ENCODE measurements at regions not wholly inside any gene's neighbourhood (a gene's known extent, or its start where the extent isn't known, plus 50 kb on each side); places are given as distances from the start of the nearest gene placed in this dataset.

DNA sequence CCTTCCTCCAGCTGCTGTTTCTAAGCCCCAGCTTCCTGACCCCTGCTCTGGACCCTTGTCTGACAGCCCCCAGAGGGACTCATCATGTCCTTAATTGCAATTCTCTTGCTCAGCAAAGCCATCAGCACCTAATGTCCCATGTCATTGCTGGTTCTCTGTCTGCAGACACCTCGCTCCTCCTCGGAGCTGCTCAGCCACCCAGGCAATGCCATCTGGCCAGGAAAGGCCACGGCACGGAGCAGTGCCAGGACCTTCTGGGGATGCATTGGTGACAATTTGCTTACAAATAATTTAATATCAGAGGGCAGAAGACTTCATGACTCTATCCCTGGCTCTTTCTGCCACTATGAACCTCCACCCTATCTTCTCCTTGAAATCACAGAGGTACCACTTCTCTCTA, 107.0 kb upstream of the THY1 start:
- peaks cover 6% of the 10 kb centered on the region for H3K4me1 ChIP-seq
- intact Hi-C loops (cut with DNase I) = no loop called here
- TF ChIP-seq POLR2A (IDR thresholded peaks at IDR 0.05) (no peak), POLR2AphosphoS5 (IDR thresholded peaks at IDR 0.05; ENCODE audit: insufficient read depth in 1 of 2, low read depth in 1 of 2) (no peak)
- TF ChIP-seq, protein P1, sequence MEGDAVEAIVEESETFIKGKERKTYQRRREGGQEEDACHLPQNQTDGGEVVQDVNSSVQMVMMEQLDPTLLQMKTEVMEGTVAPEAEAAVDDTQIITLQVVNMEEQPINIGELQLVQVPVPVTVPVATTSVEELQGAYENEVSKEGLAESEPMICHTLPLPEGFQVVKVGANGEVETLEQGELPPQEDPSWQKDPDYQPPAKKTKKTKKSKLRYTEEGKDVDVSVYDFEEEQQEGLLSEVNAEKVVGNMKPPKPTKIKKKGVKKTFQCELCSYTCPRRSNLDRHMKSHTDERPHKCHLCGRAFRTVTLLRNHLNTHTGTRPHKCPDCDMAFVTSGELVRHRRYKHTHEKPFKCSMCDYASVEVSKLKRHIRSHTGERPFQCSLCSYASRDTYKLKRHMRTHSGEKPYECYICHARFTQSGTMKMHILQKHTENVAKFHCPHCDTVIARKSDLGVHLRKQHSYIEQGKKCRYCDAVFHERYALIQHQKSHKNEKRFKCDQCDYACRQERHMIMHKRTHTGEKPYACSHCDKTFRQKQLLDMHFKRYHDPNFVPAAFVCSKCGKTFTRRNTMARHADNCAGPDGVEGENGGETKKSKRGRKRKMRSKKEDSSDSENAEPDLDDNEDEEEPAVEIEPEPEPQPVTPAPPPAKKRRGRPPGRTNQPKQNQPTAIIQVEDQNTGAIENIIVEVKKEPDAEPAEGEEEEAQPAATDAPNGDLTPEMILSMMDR (IDR thresholded peaks at IDR 0.05) = no peak
- H3K27me3 ChIP-seq = no peaks in the 10 kb centered on the region
- no peak overlapping the region for H3K27ac ChIP-seq
- no peak for DNase-seq (ENCODE audit: extremely low spot score in 2 of 2)
- H3K9me3 ChIP-seq = no peaks in the 10 kb centered on the region
- no peak overlapping the region for H3K4me3 ChIP-seq
- no peaks in the 10 kb centered on the region for H3K36me3 ChIP-seq

DNA sequence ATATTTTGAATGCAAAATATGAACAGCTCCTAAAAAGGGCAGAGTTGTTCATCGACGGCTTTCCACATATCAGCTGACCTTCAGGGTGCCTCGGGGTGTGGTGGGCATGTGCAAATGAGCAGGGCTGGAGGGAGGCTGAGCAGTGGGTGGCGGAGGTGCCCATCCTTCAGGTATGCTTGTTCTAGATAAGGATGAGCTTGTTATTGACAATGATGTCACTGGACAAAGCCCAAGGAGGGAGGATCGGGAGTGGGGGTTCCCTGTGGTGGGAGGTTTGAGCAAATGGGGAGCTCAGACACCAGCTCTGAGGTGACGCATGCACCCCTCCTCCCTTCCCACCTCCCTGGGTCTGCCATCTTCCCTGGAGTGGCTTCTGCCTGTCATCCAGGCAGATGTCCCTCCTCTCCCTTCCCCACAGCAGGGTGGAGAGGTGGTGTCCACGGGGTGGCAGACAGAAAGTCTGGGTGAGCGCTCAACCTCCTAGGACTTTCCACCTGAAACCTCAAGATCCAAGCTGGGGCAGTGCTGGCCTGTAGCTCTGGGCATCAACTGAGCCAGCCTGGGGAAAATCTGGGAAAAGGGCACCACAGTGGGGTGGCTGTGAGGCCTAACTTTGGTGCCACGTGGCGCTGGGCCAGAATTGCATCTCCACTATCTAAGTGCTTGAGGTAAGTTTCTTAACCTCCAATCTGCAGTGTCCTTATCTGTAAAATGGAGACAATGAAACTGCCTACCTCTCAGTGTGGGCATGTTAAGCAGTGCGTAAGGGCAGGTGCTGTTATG, 106.3 kb upstream of the THY1 start:
- H3K36me3 ChIP-seq = no peaks in the 10 kb centered on the region
- intact Hi-C loops (cut with DNase I) = no loop called here
- peaks cover 6% of the 10 kb centered on the region for H3K4me1 ChIP-seq
- H3K27ac ChIP-seq = no peak overlapping the region
- no peak overlapping the region for H3K4me3 ChIP-seq
- no peaks in the 10 kb centered on the region for H3K27me3 ChIP-seq
- no peaks in the 10 kb centered on the region for H3K9me3 ChIP-seq
- DNase-seq (ENCODE audit: extremely low spot score in 2 of 2) = no peak
- TF ChIP-seq POLR2A (IDR thresholded peaks at IDR 0.05) (no peak), POLR2AphosphoS5 (IDR thresholded peaks at IDR 0.05; ENCODE audit: insufficient read depth in 1 of 2, low read depth in 1 of 2) (no peak)
- TF ChIP-seq, protein P1 (IDR thresholded peaks at IDR 0.05) = no peak

DNA sequence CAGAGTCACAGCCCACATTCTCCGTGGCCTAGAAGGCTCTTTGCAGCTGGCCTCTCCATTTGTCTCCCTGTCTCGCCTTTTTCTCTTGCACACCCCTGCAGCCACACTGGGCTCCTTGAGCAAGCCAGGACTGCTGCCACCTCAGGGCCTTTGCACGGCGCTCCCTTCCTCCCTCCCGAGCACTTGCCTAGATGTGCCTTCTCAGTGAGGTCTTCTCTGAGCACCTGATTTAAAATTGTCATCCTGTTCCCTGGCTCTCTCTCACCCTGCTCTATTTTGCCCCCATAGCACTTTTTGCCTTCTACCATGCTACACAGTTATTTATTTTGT, 102.9 kb upstream of the THY1 start:
- intact Hi-C loops (cut with DNase I) = no loop called here
- no peak for DNase-seq (ENCODE audit: extremely low spot score in 2 of 2)
- Histone ChIP-seq H3K27ac (no peak overlapping the region), H3K4me3 (no peak overlapping the region), H3K27me3 (no peaks in the 10 kb centered on the region), H3K4me1 (no peaks in the 10 kb centered on the region), H3K36me3 (no peaks in the 10 kb centered on the region), H3K9me3 (no peaks in the 10 kb centered on the region)
- TF ChIP-seq POLR2A (IDR thresholded peaks at IDR 0.05) (no peak), POLR2AphosphoS5 (IDR thresholded peaks at IDR 0.05; ENCODE audit: insufficient read depth in 1 of 2, low read depth in 1 of 2) (no peak)
- TF ChIP-seq, protein P1 (IDR thresholded peaks at IDR 0.05) = no peak

DNA sequence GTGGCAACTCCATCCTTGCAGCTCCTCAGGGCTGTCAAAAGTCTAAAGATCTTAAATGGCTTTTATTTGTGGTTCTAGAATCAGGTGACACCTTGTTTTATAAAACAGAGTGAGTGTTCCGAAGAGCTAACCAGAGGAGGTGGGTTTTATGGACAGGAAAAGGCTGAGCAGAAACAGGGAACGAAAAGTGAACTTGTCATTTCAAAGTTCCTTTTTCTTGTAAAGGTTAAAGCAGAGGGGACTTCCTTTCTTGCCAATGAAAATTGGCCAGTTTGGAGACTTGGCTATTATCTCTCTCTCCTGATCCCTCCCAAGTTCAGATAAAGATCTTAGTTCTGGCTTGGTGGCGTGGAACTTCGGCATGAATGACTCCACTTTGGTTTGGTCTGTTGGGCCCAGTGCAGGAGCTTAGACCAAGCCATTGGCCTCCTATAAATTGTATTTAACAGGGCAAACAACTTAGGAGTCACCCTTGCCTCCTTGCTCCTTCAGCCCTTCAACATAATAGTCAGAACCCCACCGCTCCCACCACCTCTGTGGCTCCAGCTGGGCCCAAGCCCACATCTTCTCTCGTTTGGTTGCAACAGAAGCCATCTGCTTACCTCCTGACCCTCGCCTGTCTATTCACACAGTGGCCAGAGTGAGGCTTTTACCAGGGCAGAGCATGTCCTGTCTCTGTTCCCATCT, 102.4 kb upstream of the THY1 start:
- TF ChIP-seq, protein P1 (IDR thresholded peaks at IDR 0.05) = no peak
- TF ChIP-seq POLR2A (IDR thresholded peaks at IDR 0.05) (no peak), POLR2AphosphoS5 (IDR thresholded peaks at IDR 0.05; ENCODE audit: insufficient read depth in 1 of 2, low read depth in 1 of 2) (no peak)
- intact Hi-C loops (cut with DNase I) = no loop called here
- no peaks in the 10 kb centered on the region for H3K36me3 ChIP-seq
- no peak overlapping the region for H3K4me3 ChIP-seq
- no peaks in the 10 kb centered on the region for H3K4me1 ChIP-seq
- no peaks in the 10 kb centered on the region for H3K27me3 ChIP-seq
- DNase-seq (ENCODE audit: extremely low spot score in 2 of 2) = no peak
- H3K27ac ChIP-seq = no peak overlapping the region
- no peaks in the 10 kb centered on the region for H3K9me3 ChIP-seq

DNA sequence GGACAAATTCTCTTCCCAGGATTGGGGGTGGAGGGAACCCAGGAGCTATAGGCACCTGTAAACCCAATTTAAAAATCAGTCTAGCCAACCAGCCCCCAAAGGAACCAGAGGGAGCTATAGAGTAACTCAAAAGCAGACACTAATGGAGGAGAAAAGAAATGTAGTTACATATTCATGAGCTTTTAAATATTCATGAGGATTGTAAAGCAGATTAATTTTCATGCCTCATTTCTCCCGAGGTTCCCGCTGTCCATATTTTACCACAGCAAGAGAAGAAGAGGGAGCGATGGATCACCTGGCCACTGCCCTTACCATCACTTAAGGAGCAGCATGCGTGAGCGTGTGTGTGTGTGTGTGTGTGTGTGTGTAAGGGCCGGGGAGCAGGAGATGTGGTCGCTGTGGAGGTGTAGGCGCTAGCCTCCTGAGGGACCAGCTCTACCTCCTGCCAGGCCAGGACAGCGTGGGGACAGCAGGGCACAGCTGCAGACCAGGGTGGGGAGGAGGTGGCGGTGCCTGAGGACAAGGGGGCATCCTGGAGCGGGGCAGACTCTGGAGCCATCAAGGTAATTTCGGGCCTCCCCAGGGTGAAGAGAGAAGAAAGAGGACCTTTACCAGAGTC, 100.7 kb upstream of the THY1 start:
- no peaks in the 10 kb centered on the region for H3K27me3 ChIP-seq
- intact Hi-C loops (cut with DNase I) = no loop called here
- no peak overlapping the region for H3K27ac ChIP-seq
- no peaks in the 10 kb centered on the region for H3K4me1 ChIP-seq
- TF ChIP-seq POLR2A (IDR thresholded peaks at IDR 0.05) (no peak), POLR2AphosphoS5 (IDR thresholded peaks at IDR 0.05; ENCODE audit: insufficient read depth in 1 of 2, low read depth in 1 of 2) (no peak)
- TF ChIP-seq, protein P1 (IDR thresholded peaks at IDR 0.05) = no peak
- no peak for DNase-seq (ENCODE audit: extremely low spot score in 2 of 2)
- H3K36me3 ChIP-seq = no peaks in the 10 kb centered on the region
- H3K9me3 ChIP-seq = no peaks in the 10 kb centered on the region
- H3K4me3 ChIP-seq = no peak overlapping the region
